Liver (tissue), 2 donors: ENCODE measurements at regions not wholly inside any gene's neighbourhood (a gene's known extent, or its start where the extent isn't known, plus 50 kb on each side); places are given as distances from the start of the nearest gene placed in this dataset.

ENCODE experiments used
- CTCF ChIP-seq: fragments of 150-350 bp; IDR thresholded peaks from 2 replicates; pipeline ENCODE4 v1.5.1; 2017; ENCODE audit warnings: improper control_type of control experiment, low read depth, low read length; ENCODE audit not compliant: missing input control
- ZBTB33 ChIP-seq: IDR thresholded peaks from 2 replicates; pipeline ENCODE4 v1.6.1; 2016; ENCODE audit warnings: antibody characterized with exemption
- donor health status: healthy.

- no peak for TF ChIP-seq CTCF
- no peak for TF ChIP-seq ZBTB33
Observed at GRCh38 chr14:56358851-56359614, 220.6 kb upstream of the TMEM260 start.
